Mammary epithelial cell (primary cell): ENCODE measurements at regions not wholly inside any gene's neighbourhood (a gene's known extent, or its start where the extent isn't known, plus 50 kb on each side); places are given as distances from the start of the nearest gene placed in this dataset.

Source experiments
- EZH2 ChIP-seq: IDR thresholded peaks from 2 replicates; pipeline ENCODE4 v1.6.1; 2012; ENCODE audit warnings: low read length, inconsistent platforms, borderline replicate concordance
- TF ChIP-seq, protein P1 (sequence below), 2 donors: IDR thresholded peaks in 1 of 2; conservative IDR thresholded peaks in 1 of 2; 2 replicates each; pipeline ENCODE4 v1.5.1; 2011 to 2012; ENCODE audit warnings: inconsistent platforms in 2 of 2, low read length in 2 of 2, mild to moderate bottlenecking in 2 of 2, control low read depth in 1 of 2, low read depth in 1 of 2; ENCODE audit not compliant: insufficient read depth in 1 of 2; ENCODE audit errors: extremely low read depth in 1 of 2

DNA sequence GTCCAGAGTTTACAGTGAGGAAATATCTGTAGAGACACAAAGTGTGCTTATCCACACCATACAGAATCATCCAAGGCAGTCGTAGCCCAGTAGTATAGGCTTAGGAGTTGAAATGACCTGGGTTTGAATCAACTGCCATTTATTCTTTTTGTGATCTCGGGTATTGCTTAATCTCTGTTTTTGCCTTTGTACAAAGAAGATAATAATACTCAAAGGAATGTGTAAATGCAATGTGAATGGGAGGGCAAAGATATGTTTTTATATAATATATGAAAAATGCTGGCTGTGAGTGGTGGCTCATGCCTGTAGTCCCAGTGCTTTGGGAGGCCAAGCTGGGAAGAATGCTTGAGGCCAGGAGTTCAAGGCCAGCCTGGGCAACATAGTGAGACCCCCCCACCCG lies 141.1 kb downstream of the SPATA31D1 start:
- TF ChIP-seq, protein P1, sequence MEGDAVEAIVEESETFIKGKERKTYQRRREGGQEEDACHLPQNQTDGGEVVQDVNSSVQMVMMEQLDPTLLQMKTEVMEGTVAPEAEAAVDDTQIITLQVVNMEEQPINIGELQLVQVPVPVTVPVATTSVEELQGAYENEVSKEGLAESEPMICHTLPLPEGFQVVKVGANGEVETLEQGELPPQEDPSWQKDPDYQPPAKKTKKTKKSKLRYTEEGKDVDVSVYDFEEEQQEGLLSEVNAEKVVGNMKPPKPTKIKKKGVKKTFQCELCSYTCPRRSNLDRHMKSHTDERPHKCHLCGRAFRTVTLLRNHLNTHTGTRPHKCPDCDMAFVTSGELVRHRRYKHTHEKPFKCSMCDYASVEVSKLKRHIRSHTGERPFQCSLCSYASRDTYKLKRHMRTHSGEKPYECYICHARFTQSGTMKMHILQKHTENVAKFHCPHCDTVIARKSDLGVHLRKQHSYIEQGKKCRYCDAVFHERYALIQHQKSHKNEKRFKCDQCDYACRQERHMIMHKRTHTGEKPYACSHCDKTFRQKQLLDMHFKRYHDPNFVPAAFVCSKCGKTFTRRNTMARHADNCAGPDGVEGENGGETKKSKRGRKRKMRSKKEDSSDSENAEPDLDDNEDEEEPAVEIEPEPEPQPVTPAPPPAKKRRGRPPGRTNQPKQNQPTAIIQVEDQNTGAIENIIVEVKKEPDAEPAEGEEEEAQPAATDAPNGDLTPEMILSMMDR (conservative IDR thresholded peaks at IDR 0.05 in 1 of 2, IDR thresholded peaks at IDR 0.05 in 1 of 2; ENCODE audit: extremely low read depth in 1 of 2, insufficient read depth in 1 of 2, low read depth in 1 of 2, low read length in 2 of 2): no peak
- no peak for TF ChIP-seq EZH2
